ENCODE measurements at regions not wholly inside any gene's neighbourhood (a gene's known extent, or its start where the extent isn't known, plus 50 kb on each side); places are given as distances from the start of the nearest gene placed in this dataset.
A peak's percentile ranks its signal among the peaks of the same experiment; 100 is the strongest.

- no peaks in the 10 kb centered on the region; a peak in 1 of 8 replicates for H3K36me3 ChIP-seq (ENCODE audit: control insufficient read depth in 2 of 4, insufficient read depth in 4 of 4, low read length in 3 of 4)
- peak overlapping the region; percentile 74 for H3K56ac ChIP-seq (replicated peaks; ENCODE audit: insufficient read length, low read depth, low read length)
- TF ChIP-seq, protein P1, sequence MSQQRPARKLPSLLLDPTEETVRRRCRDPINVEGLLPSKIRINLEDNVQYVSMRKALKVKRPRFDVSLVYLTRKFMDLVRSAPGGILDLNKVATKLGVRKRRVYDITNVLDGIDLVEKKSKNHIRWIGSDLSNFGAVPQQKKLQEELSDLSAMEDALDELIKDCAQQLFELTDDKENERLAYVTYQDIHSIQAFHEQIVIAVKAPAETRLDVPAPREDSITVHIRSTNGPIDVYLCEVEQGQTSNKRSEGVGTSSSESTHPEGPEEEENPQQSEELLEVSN (IDR thresholded peaks at IDR 0.05): no peak
- no peak overlapping the region for H3K9ac ChIP-seq (replicated peaks in 1 of 4; ENCODE audit: extremely low read depth in 1 of 4, low read depth in 3 of 4, low read length in 3 of 4)
- H2AK5ac ChIP-seq (ENCODE audit: low read depth, low read length): peak overlapping the region; percentile 72; the same call in 1 of the 2 replicates
- peaks cover 0 to 5% of the 10 kb centered on the region in 2 experiments; a peak in 2 of 4 replicates for H3K9me3 ChIP-seq (ENCODE audit: insufficient read depth in 2 of 2, low read depth in 1 of 2, low read length in 1 of 2)
- H2BK15ac ChIP-seq (ENCODE audit: low read length): no peak overlapping the region
- H3K23ac ChIP-seq (ENCODE audit: insufficient read length): peak overlapping the region; percentile 6
- H4K8ac ChIP-seq (ENCODE audit: extremely low read depth, insufficient read depth, low read length): no peak overlapping the region; the same call in 1 of the 2 replicates
- no peak overlapping the region for H2BK120ac ChIP-seq (replicated peaks; ENCODE audit: low read depth, low read length)
- 87% methylated on average over 27 of the region's 27 CpGs; no CpG with 5 or more reads in 1 of the 2 experiments for WGBS, 2 experiments (ENCODE audit: extremely low coverage in 1 of 2, insufficient coverage in 1 of 2, insufficient read length in 1 of 2, insufficient replicate concordance in 2 of 2, low coverage in 1 of 2, low lambda C conversion rate in 2 of 2, missing lambda C conversion rate in 1 of 2)
- H3K4me1 ChIP-seq (replicated peaks in 1 of 4; ENCODE audit: control insufficient read depth in 3 of 4, insufficient read depth in 4 of 4, low read length in 3 of 4): no peaks in the 10 kb centered on the region
- no peaks in the 10 kb centered on the region for H3K79me1 ChIP-seq (ENCODE audit: low read depth, low read length)
- peak overlapping the region; percentile 90 for H4K91ac ChIP-seq (replicated peaks; ENCODE audit: insufficient read length, low read length)
- H3K4me3 ChIP-seq (ENCODE audit: extremely low read depth in 1 of 4, insufficient read depth in 2 of 4, low read depth in 3 of 4, low read length in 4 of 4): no peak overlapping the region
- ChIA-PET POLR2A (ENCODE audit: partially characterized antibody) (no interaction called here), CTCF (ENCODE audit: partially characterized antibody) (no interaction called here)
- no peak for FAIRE-seq
- peaks cover 0 to 9% of the 10 kb centered on the region in 2 experiments for H4K20me1 ChIP-seq (replicated peaks in 1 of 2; ENCODE audit: control insufficient read depth in 1 of 2, insufficient read depth in 2 of 2, low read length in 2 of 2)
- no peak overlapping the region; the same call in 1 of the 2 replicates for H2BK20ac ChIP-seq (ENCODE audit: low read length)
- peak overlapping the region; percentile 32; the same call in 1 of the 2 replicates for H2BK12ac ChIP-seq (ENCODE audit: low read depth, low read length)
- H3K79me2 ChIP-seq (ENCODE audit: control insufficient read depth in 1 of 2, insufficient read depth in 2 of 2, low read length in 2 of 2): no peaks in the 10 kb centered on the region
- H3K27me3 ChIP-seq (replicated peaks in 1 of 4; ENCODE audit: control insufficient read depth in 3 of 4, extremely low read depth in 1 of 4, insufficient read depth in 3 of 4, low read length in 3 of 4): no peaks in the 10 kb centered on the region
- no peak overlapping the region for H3K27ac ChIP-seq (ENCODE audit: low read depth, low read length)
- peak in 1 of 2 experiments; percentile 13 for DNase-seq (ENCODE audit: low read depth in 1 of 2, low spot score in 2 of 2)
- no peak overlapping the region for H4K5ac ChIP-seq (ENCODE audit: insufficient read length, low read depth, low read length)
- peak overlapping the region; percentile 3 for H3K4ac ChIP-seq (replicated peaks; ENCODE audit: insufficient read length, low read depth, low read length)
- peaks cover 7% of the 10 kb centered on the region; the same call in 1 of the 2 replicates for H3K23me2 ChIP-seq (ENCODE audit: low read depth, low read length)
- H3K18ac ChIP-seq (ENCODE audit: extremely low read depth, low read length): no peak overlapping the region
- no peak overlapping the region for H2BK5ac ChIP-seq (ENCODE audit: low read depth, low read length)
- H2AFZ ChIP-seq (ENCODE audit: low read length): no peak overlapping the region
- H3K4me2 ChIP-seq (ENCODE audit: insufficient read depth in 1 of 2, low read depth in 2 of 2, low read length in 2 of 2): no peak overlapping the region
- H3K14ac ChIP-seq (ENCODE audit: insufficient read length): no peak overlapping the region
These were observed 77.2 kb upstream of the IRX4 start for GRCh38 chr5:1959725-1960581.

All from H1 (cell line).